HEK293 (cell line): ENCODE measurements at regions not wholly inside any gene's neighbourhood (a gene's known extent, or its start where the extent isn't known, plus 50 kb on each side); places are given as distances from the start of the nearest gene placed in this dataset.

Experiments
- CTCF ChIA-PET: fragments of 350-600 bp; formaldehyde crosslinking; extraction: SDS; loops from one replicate; lab custom pipeline; 2021; ENCODE audit warnings: antibody characterized with exemption; lab: Yijun Ruan, JAX
- POLR2A ChIA-PET: fragments of 300-600 bp; formaldehyde crosslinking; extraction: SDS; loops from one replicate; lab custom pipeline; 2020; ENCODE audit warnings: antibody characterized with exemption, inconsistent platforms; lab: Yijun Ruan, JAX
- H3K27ac ChIP-seq: fragments of 200-500 bp; sonication (Bioruptor generic); 2 replicates; pipeline ENCODE4 v1.5.1; 2014; ENCODE audit warnings: low read depth, low read length, control low read depth, inconsistent platforms; ENCODE audit errors: extremely low read depth
- H3K36me3 ChIP-seq, 2 experiments: fragments of 200-500 bp in 1 of 2; sonication (Bioruptor generic) in 1 of 2; 1 replicate in 1 of 2; 2 replicates in 1 of 2; pipeline ENCODE4 v1.5.1; 2014 to 2017; ENCODE audit warnings: inconsistent platforms in 2 of 2, low read length in 2 of 2; ENCODE audit not compliant: control insufficient read depth in 2 of 2, insufficient read depth in 1 of 2
- H3K4me1 ChIP-seq: fragments of 200-500 bp; sonication (Bioruptor generic); 2 replicates; pipeline ENCODE4 v1.5.1; 2014; ENCODE audit warnings: mild to moderate bottlenecking, low read length, inconsistent platforms; ENCODE audit not compliant: control insufficient read depth, insufficient read depth
- H3K4me3 ChIP-seq: 2 replicates; pipeline ENCODE4 v1.5.1; 2011; ENCODE audit warnings: low read depth, mild to moderate bottlenecking, control low read depth, low read length, moderate library complexity
- H3K9me3 ChIP-seq: fragments of 200-500 bp; sonication (Bioruptor generic); 2 replicates; pipeline ENCODE4 v1.5.1; 2014; ENCODE audit warnings: low read depth, low read length, inconsistent platforms; ENCODE audit not compliant: control insufficient read depth, insufficient read depth
- BCL11B ChIP-seq: fragments of 450-650 bp; formaldehyde crosslinking; IDR thresholded peaks from 2 replicates; pipeline ENCODE4 v1.5.1; 2016; ENCODE audit warnings: low read depth, missing biosample characterization, missing genetic modification characterization
- EGR2 ChIP-seq: fragments of 450-650 bp; formaldehyde crosslinking; IDR thresholded peaks from 2 replicates; pipeline ENCODE4 v1.5.1; 2016; ENCODE audit warnings: low read depth, missing biosample characterization, missing genetic modification characterization
- HOXD13 ChIP-seq: sonication (generic); formaldehyde crosslinking; IDR thresholded peaks from 2 replicates; pipeline ENCODE4 v1.8.0; 2022; ENCODE audit warnings: missing genetic modification reagents, borderline replicate concordance
- INSM2 ChIP-seq: fragments of 450-650 bp; formaldehyde crosslinking; IDR thresholded peaks from 2 replicates; pipeline ENCODE4 v1.5.1; 2016; ENCODE audit warnings: missing biosample characterization, missing genetic modification characterization
- MEIS1 ChIP-seq: sonication (generic); formaldehyde crosslinking; IDR thresholded peaks from 2 replicates; pipeline ENCODE4 v1.8.1; 2022; ENCODE audit warnings: missing genetic modification reagents, mild to moderate bottlenecking, borderline replicate concordance
- ZFHX2 ChIP-seq: fragments of 450-650 bp; formaldehyde crosslinking; conservative IDR thresholded peaks from 2 replicates; pipeline ENCODE4 v1.5.1; 2016; ENCODE audit warnings: missing biosample characterization, missing genetic modification characterization
- ZFP3 ChIP-seq: fragments of 450-650 bp; formaldehyde crosslinking; IDR thresholded peaks from 2 replicates; pipeline ENCODE4 v1.5.1; 2016; ENCODE audit warnings: low read depth, missing biosample characterization, missing genetic modification characterization
- ZIC2 ChIP-seq: fragments of 450-650 bp; formaldehyde crosslinking; IDR thresholded peaks from 2 replicates; pipeline ENCODE4 v1.5.1; 2016; ENCODE audit warnings: missing biosample characterization, missing genetic modification characterization
- ZNF114 ChIP-seq: fragments of 450-650 bp; formaldehyde crosslinking; IDR thresholded peaks from 2 replicates; pipeline ENCODE4 v1.5.0; 2017; ENCODE audit warnings: missing biosample characterization, missing genetic modification characterization
- ZNF175 ChIP-seq: fragments of 450-650 bp; formaldehyde crosslinking; IDR thresholded peaks from 2 replicates; pipeline ENCODE4 v1.5.1; 2016; ENCODE audit warnings: missing biosample characterization, missing genetic modification characterization
- ZNF248 ChIP-seq: fragments of 450-650 bp; formaldehyde crosslinking; IDR thresholded peaks from 2 replicates; pipeline ENCODE4 v1.5.1; 2017; ENCODE audit warnings: missing biosample characterization, missing genetic modification characterization
- ZNF302 ChIP-seq: fragments of 450-650 bp; formaldehyde crosslinking; IDR thresholded peaks from 2 replicates; pipeline ENCODE4 v1.5.1; 2016; ENCODE audit warnings: missing biosample characterization, missing genetic modification characterization, low read depth
- ZNF37A ChIP-seq: fragments of 450-650 bp; IDR thresholded peaks from 2 replicates; pipeline ENCODE4 v1.5.1; 2018; ENCODE audit warnings: missing biosample characterization, missing genetic modification characterization
- ZNF404 ChIP-seq: fragments of 450-650 bp; formaldehyde crosslinking; IDR thresholded peaks from 2 replicates; pipeline ENCODE4 v1.5.1; 2017; ENCODE audit warnings: missing biosample characterization, missing genetic modification characterization
- ZNF423 ChIP-seq: fragments of 450-650 bp; formaldehyde crosslinking; IDR thresholded peaks from 2 replicates; pipeline ENCODE4 v1.5.1; 2016; ENCODE audit warnings: missing biosample characterization, missing genetic modification characterization
- ZNF530 ChIP-seq: fragments of 450-650 bp; formaldehyde crosslinking; IDR thresholded peaks from 2 replicates; pipeline ENCODE4 v1.5.1; 2016; ENCODE audit warnings: low read depth, missing biosample characterization, missing genetic modification characterization
- ZNF544 ChIP-seq: fragments of 450-650 bp; formaldehyde crosslinking; IDR thresholded peaks from 2 replicates; pipeline ENCODE4 v1.5.0; 2017; ENCODE audit warnings: missing biosample characterization, missing genetic modification characterization
- ZNF610 ChIP-seq: fragments of 450-650 bp; formaldehyde crosslinking; IDR thresholded peaks from 2 replicates; pipeline ENCODE4 v1.5.1; 2016; ENCODE audit warnings: missing biosample characterization, missing genetic modification characterization, borderline replicate concordance
- TF ChIP-seq, protein P1 (sequence below): fragments of 450-650 bp; formaldehyde crosslinking; IDR thresholded peaks from 2 replicates; pipeline ENCODE4 v1.5.1; 2017; ENCODE audit warnings: missing biosample characterization, mild to moderate bottlenecking, missing genetic modification characterization, moderate library complexity
- TF ChIP-seq, protein P2 (sequence below): fragments of 450-650 bp; formaldehyde crosslinking; IDR thresholded peaks from 2 replicates; pipeline ENCODE4 v1.5.1; 2016; ENCODE audit warnings: missing biosample characterization, missing genetic modification characterization
- TF ChIP-seq, protein P3 (sequence below): fragments of 450-650 bp; formaldehyde crosslinking; conservative IDR thresholded peaks from 2 replicates; pipeline ENCODE4 v1.5.1; 2016; ENCODE audit warnings: low read depth, missing biosample characterization, missing genetic modification characterization
- TF ChIP-seq, protein P4 (sequence below): fragments of 450-650 bp; formaldehyde crosslinking; IDR thresholded peaks from 2 replicates; pipeline ENCODE4 v1.5.1; 2016; ENCODE audit warnings: missing biosample characterization, missing genetic modification characterization, low read depth

- TF ChIP-seq, protein P1, sequence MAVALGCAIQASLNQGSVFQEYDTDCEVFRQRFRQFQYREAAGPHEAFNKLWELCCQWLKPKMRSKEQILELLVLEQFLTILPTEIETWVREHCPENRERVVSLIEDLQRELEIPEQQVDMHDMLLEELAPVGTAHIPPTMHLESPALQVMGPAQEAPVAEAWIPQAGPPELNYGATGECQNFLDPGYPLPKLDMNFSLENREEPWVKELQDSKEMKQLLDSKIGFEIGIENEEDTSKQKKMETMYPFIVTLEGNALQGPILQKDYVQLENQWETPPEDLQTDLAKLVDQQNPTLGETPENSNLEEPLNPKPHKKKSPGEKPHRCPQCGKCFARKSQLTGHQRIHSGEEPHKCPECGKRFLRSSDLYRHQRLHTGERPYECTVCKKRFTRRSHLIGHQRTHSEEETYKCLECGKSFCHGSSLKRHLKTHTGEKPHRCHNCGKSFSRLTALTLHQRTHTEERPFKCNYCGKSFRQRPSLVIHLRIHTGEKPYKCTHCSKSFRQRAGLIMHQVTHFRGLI: no peak
- peak; percentile 60 for TF ChIP-seq ZFHX2 (tag by site-specific recombination)
- TF ChIP-seq EGR2 (tag by site-specific recombination): peak; percentile 83
- TF ChIP-seq HOXD13 (CRISPR knock-in tag): peak; percentile 79; the same call in 1 of the 2 replicates
- peak; percentile 16; the same call in 1 of the 2 replicates for TF ChIP-seq MEIS1
- no peak for TF ChIP-seq ZNF114 (tag by site-specific recombination)
- Histone ChIP-seq H3K27ac (no peak overlapping the region), H3K36me3 (no peaks in the 10 kb centered on the region), H3K9me3 (no peaks in the 10 kb centered on the region), H3K4me1 (no peaks in the 10 kb centered on the region; the same call in 1 of the 2 replicates), H3K4me3 (no peak overlapping the region)
- POLR2A ChIA-PET: no interaction called here
- CTCF ChIA-PET: interaction anchor here (0.7 kb wide), 1 partner anchor 90 kb away, joined by 3 read pairs; no protein-coding TSS in a partner anchor
Measured at GRCh38 chr1:69058454-69058853, 509.3 kb upstream of the LRRC7 start.

GRCh38 chr1:69070660-69071373 lies 496.9 kb upstream of the LRRC7 start:
- no peaks in the 10 kb centered on the region for H3K9me3 ChIP-seq
- H3K4me1 ChIP-seq: no peaks in the 10 kb centered on the region
- no peak overlapping the region for H3K27ac ChIP-seq
- POLR2A ChIA-PET: interaction anchor here (0.6 kb wide), 1 partner anchor 599 kb away, joined by 7 read pairs; no protein-coding TSS in a partner anchor
- no peak overlapping the region for H3K4me3 ChIP-seq
- CTCF ChIA-PET: no interaction called here
- no peaks in the 10 kb centered on the region for H3K36me3 ChIP-seq
- TF ChIP-seq, protein P2, sequence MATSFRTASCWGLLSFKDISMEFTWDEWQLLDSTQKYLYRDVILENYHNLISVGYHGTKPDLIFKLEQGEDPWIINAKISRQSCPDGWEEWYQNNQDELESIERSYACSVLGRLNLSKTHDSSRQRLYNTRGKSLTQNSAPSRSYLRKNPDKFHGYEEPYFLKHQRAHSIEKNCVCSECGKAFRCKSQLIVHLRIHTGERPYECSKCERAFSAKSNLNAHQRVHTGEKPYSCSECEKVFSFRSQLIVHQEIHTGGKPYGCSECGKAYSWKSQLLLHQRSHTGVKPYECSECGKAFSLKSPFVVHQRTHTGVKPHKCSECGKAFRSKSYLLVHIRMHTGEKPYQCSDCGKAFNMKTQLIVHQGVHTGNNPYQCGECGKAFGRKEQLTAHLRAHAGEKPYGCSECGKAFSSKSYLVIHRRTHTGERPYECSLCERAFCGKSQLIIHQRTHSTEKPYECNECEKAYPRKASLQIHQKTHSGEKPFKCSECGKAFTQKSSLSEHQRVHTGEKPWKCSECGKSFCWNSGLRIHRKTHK (tag by site-specific recombination): no peak
- no peak for TF ChIP-seq ZNF530 (tag by site-specific recombination)
- TF ChIP-seq ZNF302 (tag by site-specific recombination): no peak
- TF ChIP-seq ZNF37A (tag by site-specific recombination): no peak
- no peak for TF ChIP-seq ZIC2 (tag by site-specific recombination)
- no peak for TF ChIP-seq ZNF404 (tag by site-specific recombination)
- TF ChIP-seq, protein P3, sequence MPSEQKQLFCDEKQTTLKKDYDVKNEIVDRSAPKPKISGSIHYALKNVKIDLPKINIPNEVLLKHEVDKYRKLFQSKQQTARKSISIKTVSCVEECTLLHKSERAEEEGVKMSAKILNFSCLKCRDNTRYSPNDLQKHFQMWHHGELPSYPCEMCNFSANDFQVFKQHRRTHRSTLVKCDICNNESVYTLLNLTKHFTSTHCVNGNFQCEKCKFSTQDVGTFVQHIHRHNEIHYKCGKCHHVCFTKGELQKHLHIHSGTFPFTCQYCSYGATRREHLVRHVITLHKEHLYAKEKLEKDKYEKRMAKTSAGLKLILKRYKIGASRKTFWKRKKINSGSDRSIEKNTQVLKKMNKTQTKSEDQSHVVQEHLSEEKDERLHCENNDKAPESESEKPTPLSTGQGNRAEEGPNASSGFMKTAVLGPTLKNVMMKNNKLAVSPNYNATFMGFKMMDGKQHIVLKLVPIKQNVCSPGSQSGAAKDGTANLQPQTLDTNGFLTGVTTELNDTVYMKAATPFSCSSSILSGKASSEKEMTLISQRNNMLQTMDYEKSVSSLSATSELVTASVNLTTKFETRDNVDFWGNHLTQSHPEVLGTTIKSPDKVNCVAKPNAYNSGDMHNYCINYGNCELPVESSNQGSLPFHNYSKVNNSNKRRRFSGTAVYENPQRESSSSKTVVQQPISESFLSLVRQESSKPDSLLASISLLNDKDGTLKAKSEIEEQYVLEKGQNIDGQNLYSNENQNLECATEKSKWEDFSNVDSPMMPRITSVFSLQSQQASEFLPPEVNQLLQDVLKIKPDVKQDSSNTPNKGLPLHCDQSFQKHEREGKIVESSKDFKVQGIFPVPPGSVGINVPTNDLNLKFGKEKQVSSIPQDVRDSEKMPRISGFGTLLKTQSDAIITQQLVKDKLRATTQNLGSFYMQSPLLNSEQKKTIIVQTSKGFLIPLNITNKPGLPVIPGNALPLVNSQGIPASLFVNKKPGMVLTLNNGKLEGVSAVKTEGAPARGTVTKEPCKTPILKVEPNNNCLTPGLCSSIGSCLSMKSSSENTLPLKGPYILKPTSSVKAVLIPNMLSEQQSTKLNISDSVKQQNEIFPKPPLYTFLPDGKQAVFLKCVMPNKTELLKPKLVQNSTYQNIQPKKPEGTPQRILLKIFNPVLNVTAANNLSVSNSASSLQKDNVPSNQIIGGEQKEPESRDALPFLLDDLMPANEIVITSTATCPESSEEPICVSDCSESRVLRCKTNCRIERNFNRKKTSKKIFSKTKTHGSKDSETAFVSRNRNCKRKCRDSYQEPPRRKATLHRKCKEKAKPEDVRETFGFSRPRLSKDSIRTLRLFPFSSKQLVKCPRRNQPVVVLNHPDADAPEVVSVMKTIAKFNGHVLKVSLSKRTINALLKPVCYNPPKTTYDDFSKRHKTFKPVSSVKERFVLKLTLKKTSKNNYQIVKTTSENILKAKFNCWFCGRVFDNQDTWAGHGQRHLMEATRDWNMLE (tag by site-specific recombination): no peak
- TF ChIP-seq ZNF423 (tag by site-specific recombination): no peak
- no peak for TF ChIP-seq ZNF175 (tag by site-specific recombination)
- TF ChIP-seq ZNF610 (tag by site-specific recombination): no peak
- TF ChIP-seq ZFP3 (tag by site-specific recombination): no peak
- TF ChIP-seq BCL11B (tag by site-specific recombination): no peak
- TF ChIP-seq, protein P4, sequence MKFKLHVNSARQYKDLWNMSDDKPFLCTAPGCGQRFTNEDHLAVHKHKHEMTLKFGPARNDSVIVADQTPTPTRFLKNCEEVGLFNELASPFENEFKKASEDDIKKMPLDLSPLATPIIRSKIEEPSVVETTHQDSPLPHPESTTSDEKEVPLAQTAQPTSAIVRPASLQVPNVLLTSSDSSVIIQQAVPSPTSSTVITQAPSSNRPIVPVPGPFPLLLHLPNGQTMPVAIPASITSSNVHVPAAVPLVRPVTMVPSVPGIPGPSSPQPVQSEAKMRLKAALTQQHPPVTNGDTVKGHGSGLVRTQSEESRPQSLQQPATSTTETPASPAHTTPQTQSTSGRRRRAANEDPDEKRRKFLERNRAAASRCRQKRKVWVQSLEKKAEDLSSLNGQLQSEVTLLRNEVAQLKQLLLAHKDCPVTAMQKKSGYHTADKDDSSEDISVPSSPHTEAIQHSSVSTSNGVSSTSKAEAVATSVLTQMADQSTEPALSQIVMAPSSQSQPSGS (tag by site-specific recombination): no peak
- TF ChIP-seq ZNF544 (tag by site-specific recombination): no peak
- no peak for TF ChIP-seq ZNF248 (tag by site-specific recombination)
- TF ChIP-seq INSM2 (tag by site-specific recombination): no peak
